Epithelial cell of esophagus (primary cell): ENCODE measurements at regions not wholly inside any gene's neighbourhood (a gene's known extent, or its start where the extent isn't known, plus 50 kb on each side); places are given as distances from the start of the nearest gene placed in this dataset.

Source experiments
- DNase-seq: peaks from one replicate; pipeline ENCODE4 v3.0.0; 2010; ENCODE audit warnings: low read depth
- H3K4me3 ChIP-seq: 2 replicates; pipeline ENCODE4 v1.5.1; 2011; ENCODE audit warnings: mild to moderate bottlenecking, low read length, control low read depth
- TF ChIP-seq, protein P1 (sequence below): IDR thresholded peaks from 2 replicates; pipeline ENCODE4 v1.5.1; 2011; ENCODE audit warnings: low read depth, mild to moderate bottlenecking, low read length, control low read depth, inconsistent platforms; ENCODE audit not compliant: insufficient read depth; ENCODE audit errors: missing control alignments

- TF ChIP-seq, protein P1, sequence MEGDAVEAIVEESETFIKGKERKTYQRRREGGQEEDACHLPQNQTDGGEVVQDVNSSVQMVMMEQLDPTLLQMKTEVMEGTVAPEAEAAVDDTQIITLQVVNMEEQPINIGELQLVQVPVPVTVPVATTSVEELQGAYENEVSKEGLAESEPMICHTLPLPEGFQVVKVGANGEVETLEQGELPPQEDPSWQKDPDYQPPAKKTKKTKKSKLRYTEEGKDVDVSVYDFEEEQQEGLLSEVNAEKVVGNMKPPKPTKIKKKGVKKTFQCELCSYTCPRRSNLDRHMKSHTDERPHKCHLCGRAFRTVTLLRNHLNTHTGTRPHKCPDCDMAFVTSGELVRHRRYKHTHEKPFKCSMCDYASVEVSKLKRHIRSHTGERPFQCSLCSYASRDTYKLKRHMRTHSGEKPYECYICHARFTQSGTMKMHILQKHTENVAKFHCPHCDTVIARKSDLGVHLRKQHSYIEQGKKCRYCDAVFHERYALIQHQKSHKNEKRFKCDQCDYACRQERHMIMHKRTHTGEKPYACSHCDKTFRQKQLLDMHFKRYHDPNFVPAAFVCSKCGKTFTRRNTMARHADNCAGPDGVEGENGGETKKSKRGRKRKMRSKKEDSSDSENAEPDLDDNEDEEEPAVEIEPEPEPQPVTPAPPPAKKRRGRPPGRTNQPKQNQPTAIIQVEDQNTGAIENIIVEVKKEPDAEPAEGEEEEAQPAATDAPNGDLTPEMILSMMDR = no peak
- H3K4me3 ChIP-seq = no peak overlapping the region
- no peak for DNase-seq
These were observed 348.1 kb upstream of the DCBLD2 start for GRCh38 chr3:99249627-99250026.

- H3K4me3 ChIP-seq = no peak overlapping the region
- DNase-seq = no peak
- TF ChIP-seq, protein P1 = no peak
These were observed 347.4 kb upstream of the DCBLD2 start for GRCh38 chr3:99248913-99249312.

GRCh38 chr3:99248130-99248529, 346.6 kb upstream of the DCBLD2 start:
- TF ChIP-seq, protein P1 = no peak
- no peak overlapping the region for H3K4me3 ChIP-seq
- peak; percentile 42 for DNase-seq

DNA sequence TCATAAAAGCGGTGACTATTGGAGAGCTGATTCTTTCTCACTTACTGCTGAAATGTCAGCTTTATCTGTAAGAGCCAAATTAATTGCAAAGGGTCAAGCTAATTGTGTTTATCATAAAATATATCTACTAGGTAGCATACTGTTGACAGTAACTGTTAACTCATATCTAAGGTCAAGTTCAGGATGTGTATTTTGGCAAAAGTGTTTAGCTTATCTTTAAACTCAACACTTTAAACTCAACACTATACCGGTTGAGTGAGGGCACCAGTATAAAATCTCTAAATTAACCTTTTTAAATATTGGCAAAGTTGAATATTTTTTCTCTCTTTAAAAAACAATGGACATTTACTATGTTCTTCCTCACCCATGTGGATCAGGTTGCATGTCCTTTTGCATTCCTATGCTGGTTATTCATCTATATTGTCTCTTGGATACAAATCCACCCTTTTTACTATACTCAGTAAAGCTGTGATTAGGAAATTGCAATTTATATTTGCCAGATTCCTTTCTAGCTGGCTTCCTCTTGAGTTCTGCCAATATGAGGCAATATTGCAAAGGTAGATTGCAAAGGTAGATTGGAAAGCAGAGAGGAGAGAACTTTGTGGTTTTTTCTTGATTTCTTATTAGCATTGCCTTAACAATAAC, 344.6 kb upstream of the DCBLD2 start:
- no peak overlapping the region for H3K4me3 ChIP-seq
- DNase-seq = peak; percentile 64
- TF ChIP-seq, protein P1 = no peak

GRCh38 chr3:99242271-99242670, 340.8 kb upstream of the DCBLD2 start:
- DNase-seq = peak; percentile 71
- TF ChIP-seq, protein P1 = no peak
- no peak overlapping the region for H3K4me3 ChIP-seq

DNA sequence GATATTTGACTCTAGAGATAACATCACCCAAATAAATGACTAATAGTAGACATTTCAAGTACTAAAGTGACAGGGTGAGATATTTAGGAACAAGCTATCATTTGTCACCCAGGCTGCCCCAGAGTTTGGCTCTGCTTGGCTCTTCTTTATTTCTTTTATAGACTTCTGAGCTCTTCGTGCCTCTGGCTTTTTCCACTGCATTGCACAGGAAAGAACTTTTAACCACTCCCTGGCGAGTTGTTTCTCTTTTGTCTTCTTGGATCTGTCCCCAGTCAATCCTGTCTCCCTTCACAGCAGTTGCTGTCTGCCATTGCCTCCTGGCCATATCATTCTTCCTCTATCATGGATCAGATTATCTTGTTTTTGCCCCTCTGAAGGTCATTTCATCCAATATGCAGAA, 339.2 kb upstream of the DCBLD2 start:
- TF ChIP-seq, protein P1 = no peak
- DNase-seq = no peak
- H3K4me3 ChIP-seq = no peak overlapping the region

GRCh38 chr3:99236576-99236975, 335.1 kb upstream of the DCBLD2 start:
- DNase-seq = no peak
- TF ChIP-seq, protein P1 = no peak
- H3K4me3 ChIP-seq = no peak overlapping the region
